ENCODE measurements at regions not wholly inside any gene's neighbourhood (a gene's known extent, or its start where the extent isn't known, plus 50 kb on each side); places are given as distances from the start of the nearest gene placed in this dataset.

DNA sequence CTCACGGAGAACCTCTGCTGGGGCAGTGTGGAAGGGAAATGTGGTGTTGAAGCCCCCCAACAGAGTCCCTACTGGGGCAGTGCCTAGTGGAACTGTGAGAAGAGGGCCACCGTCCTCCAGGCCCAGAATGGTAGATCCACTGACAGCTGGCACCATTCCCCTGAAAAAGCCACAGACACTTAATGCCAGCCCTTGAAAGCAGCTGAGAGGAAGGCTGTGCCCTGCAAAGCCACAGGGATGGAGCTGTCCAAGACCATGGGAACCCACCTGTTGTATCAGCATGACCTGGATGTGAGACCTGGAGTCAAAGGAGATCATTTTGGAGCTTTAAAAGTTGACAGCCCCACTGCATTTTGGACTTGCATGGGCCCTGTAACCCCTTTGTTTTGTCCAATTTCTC is 363.5 kb upstream of the PRICKLE1 start:
- DNase-seq (ENCODE audit: extremely low spot score), result no peak
- H3K4me1 ChIP-seq (ENCODE audit: insufficient read depth), result no peaks in the 10 kb centered on the region
- no peaks in the 10 kb centered on the region for H3K36me3 ChIP-seq (ENCODE audit: insufficient read depth)
- 94% methylated on average over 2 of the region's 2 CpGs for WGBS
- H3K27ac ChIP-seq (ENCODE audit: low read depth), result no peak overlapping the region
- no peak overlapping the region for H3K4me3 ChIP-seq (ENCODE audit: low read depth, low read length)

DNA sequence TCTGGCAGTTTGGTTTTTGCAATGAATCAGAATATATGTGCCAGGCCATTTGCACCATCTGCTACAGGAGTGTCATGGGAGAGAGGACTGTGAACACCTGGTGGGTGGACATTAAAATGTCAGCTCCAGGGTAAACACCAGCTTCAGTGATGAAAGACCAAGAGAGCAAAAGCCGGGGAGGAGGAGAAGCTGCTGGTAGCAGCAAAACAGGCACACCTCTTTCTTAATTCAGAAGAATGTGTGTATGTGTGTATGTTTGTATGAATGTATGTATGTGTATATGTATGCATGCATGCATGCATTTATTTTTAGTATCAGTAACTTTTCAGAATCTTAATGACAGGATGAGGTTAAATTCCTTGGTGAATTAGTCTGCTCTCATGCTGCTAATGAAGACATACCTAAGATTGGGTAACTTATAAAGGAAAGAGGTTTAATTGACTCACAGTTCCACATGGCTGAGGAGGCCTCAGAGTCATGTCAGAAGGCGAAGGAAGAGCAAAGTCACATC is 357.4 kb upstream of the PRICKLE1 start:
- no peaks in the 10 kb centered on the region for H3K4me1 ChIP-seq (ENCODE audit: insufficient read depth)
- 82% methylated on average over 2 of the region's 2 CpGs for WGBS

DNA sequence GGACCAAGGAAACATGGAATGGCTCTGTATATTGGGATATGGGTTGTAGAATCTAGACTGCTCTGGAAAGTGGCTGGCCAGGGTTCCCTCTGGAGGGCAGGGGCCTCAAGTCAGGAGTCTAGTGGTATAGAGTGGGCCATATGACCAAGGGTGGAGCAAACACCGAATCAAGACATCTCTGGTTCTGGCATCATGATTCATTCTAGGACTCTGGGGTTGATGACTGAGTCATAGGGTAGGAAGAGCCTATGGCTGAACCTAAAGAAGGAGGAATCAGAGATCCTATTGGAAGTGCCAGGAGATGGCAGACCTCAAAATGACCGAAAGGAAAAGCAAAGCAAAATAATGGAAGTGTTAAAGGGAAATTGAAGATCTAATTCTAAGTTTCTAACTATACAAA is 356.4 kb upstream of the PRICKLE1 start:
- no peak for DNase-seq (ENCODE audit: extremely low spot score)
- Histone ChIP-seq H3K4me3 (ENCODE audit: low read depth, low read length) (no peak overlapping the region), H3K36me3 (ENCODE audit: insufficient read depth) (no peaks in the 10 kb centered on the region), H3K27ac (ENCODE audit: low read depth) (no peak overlapping the region), H3K4me1 (ENCODE audit: insufficient read depth) (no peaks in the 10 kb centered on the region)
- 92% methylated on average over 2 of the region's 2 CpGs for WGBS

More for the DNA sequence above, 357.4 kb upstream of the PRICKLE1 start:
- no peak overlapping the region for H3K27ac ChIP-seq (ENCODE audit: low read depth)
- DNase-seq (ENCODE audit: extremely low spot score), result no peak
- H3K4me3 ChIP-seq (ENCODE audit: low read depth, low read length), result no peak overlapping the region
- no peaks in the 10 kb centered on the region for H3K36me3 ChIP-seq (ENCODE audit: insufficient read depth)

DNA sequence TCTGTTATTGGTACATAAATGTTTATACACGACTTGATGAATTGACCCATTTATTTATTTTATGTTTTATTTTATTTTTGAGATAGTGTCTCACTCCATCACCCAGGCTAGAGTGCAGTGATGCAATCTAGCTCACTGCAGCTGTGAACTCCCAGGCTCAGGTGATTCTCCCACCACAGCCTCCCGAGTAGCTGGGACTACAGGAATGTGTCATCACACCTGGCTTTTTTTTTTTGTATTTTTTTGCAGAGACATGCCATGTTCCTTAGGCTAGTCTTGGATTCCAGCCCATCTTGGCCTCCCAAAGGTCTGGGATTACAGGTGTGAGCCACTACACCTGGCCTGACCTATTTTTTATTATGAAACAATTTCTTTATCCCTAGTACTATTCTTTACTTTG is 355.0 kb upstream of the PRICKLE1 start:
- WGBS, result 84% methylated on average over 2 of the region's 2 CpGs
- Histone ChIP-seq H3K36me3 (ENCODE audit: insufficient read depth) (no peaks in the 10 kb centered on the region), H3K4me1 (ENCODE audit: insufficient read depth) (no peaks in the 10 kb centered on the region), H3K4me3 (ENCODE audit: low read depth, low read length) (no peak overlapping the region), H3K27ac (ENCODE audit: low read depth) (no peak overlapping the region)
- DNase-seq (ENCODE audit: extremely low spot score), result no peak

DNA sequence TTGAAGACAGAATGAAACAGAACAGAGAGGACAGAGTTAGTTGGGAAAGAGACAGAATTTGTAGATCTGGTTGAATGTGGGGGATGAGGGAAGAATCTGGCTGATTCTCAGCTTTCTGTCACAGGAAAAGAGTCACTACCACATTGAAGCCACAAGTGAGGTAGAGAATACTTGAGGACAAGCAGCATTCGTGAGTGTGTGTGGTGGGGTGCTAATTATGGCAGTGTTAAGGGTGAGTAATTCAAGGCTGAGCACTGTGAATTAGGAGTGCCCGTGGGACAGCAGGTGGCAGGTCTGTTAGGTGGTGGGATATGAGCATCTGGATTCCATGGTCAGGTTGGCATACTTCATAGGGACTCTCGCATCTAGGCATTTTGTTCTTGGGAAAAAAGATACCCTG is 347.4 kb upstream of the PRICKLE1 start:
- no peaks in the 10 kb centered on the region for H3K4me1 ChIP-seq (ENCODE audit: insufficient read depth)
- no peaks in the 10 kb centered on the region for H3K36me3 ChIP-seq (ENCODE audit: insufficient read depth)
- H3K4me3 ChIP-seq (ENCODE audit: low read depth, low read length), result no peak overlapping the region
- 84% methylated on average over 3 of the region's 3 CpGs for WGBS
- H3K27ac ChIP-seq (ENCODE audit: low read depth), result no peak overlapping the region
- no peak for DNase-seq (ENCODE audit: extremely low spot score)

DNA sequence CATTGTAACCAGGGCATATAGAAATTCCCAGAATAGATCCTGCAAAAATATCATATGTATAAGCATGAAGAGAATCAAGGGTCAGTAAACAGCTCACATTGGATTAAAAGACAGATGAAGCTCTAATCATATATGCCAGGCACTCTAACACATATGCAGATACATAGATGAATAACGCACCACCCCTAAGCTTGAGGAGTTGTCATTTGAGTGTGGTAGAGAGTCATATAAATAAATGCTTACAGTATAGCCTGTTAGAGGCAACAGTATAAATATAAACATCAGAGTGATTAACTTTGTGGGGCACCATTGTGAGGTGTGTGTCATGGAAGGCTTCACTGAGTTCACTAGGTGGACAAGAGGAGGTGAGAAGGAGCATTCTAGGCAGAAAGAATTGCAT is 346.7 kb upstream of the PRICKLE1 start:
- 97% methylated on average over 1 of the region's 1 CpG for WGBS
- Histone ChIP-seq H3K4me3 (ENCODE audit: low read depth, low read length) (no peak overlapping the region), H3K27ac (ENCODE audit: low read depth) (no peak overlapping the region), H3K36me3 (ENCODE audit: insufficient read depth) (no peaks in the 10 kb centered on the region), H3K4me1 (ENCODE audit: insufficient read depth) (no peaks in the 10 kb centered on the region)
- no peak for DNase-seq (ENCODE audit: extremely low spot score)

DNA sequence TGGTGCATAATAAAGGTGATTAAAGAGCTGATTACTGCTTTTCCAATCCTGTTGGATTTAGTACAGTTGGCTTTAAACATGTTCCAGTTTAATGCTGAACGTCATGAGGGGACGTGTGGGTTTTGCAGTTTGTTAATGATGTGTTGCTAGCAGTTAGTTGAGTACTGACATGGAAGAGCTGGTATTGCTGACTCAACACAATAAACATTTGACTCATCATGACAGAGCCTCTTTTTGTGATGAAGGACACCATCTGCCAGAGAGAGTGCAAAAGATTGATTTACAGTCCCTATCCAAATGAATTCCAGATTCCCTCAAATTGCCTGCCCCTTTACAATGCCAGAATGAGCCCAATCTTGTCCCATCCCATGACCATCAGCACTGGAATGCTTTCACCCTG is 346.2 kb upstream of the PRICKLE1 start:
- no peak overlapping the region for H3K27ac ChIP-seq (ENCODE audit: low read depth)
- 63% methylated on average over 2 of the region's 2 CpGs for WGBS
- no peaks in the 10 kb centered on the region for H3K4me1 ChIP-seq (ENCODE audit: insufficient read depth)
- H3K36me3 ChIP-seq (ENCODE audit: insufficient read depth), result no peaks in the 10 kb centered on the region
- H3K4me3 ChIP-seq (ENCODE audit: low read depth, low read length), result no peak overlapping the region
- DNase-seq (ENCODE audit: extremely low spot score), result no peak

DNA sequence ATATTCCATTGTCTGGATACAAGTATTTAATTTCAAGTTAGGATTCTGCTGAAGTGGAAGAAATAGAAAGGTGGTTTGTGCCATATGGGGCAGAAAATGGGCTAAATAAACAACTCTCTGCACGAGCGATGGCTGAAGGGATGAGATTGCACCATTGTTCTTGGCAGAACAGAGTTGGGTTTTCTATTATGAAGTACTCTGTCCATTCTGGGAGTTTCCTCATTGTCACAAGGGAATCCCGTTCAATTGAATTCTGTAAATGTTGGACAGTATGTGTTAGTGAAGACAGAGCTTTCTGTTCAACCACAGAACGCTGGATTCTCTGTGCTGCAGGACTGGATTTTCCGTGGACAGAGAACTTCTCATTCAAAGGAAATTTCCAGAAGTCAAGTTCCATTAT is 345.5 kb upstream of the PRICKLE1 start:
- H3K4me1 ChIP-seq (ENCODE audit: insufficient read depth), result no peaks in the 10 kb centered on the region
- 87% methylated on average over 5 of the region's 5 CpGs for WGBS
- no peak for DNase-seq (ENCODE audit: extremely low spot score)

DNA sequence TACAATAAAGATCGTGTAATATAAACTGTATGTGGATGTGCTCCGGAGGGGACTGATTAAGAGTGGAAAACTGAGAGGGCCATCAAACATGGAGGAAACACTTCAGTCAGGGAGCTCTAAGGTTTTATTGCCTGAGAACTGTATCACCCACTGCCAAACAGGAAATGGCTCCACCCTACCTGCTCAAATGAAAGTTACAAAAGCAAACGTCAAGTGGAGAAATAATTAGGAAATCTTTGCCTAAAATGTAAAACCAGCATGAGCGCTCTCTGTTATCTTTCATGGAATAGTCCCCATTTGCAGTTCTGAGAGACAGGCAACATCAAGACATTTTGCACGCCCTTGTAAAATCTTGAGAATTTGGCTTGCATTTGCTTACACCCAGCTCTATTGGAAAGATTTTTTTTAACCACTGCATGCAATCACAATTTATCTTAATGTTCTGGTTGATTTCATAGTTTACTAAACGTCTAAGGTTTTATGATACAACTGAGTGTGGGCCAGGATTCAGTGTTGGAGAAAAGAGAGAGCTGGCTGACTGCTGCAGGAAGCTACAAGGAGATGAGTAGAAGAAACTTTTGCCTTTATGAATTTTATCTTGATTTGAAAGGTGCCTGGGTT is 344.0 kb upstream of the PRICKLE1 start:
- DNase-seq (ENCODE audit: extremely low spot score), result no peak
- WGBS, result 23% methylated on average over 6 of the region's 6 CpGs
- Histone ChIP-seq H3K27ac (ENCODE audit: low read depth) (no peak overlapping the region), H3K4me1 (ENCODE audit: insufficient read depth) (no peaks in the 10 kb centered on the region), H3K36me3 (ENCODE audit: insufficient read depth) (no peaks in the 10 kb centered on the region), H3K4me3 (ENCODE audit: low read depth, low read length) (no peak overlapping the region)

More for the DNA sequence above, 345.5 kb upstream of the PRICKLE1 start:
- Histone ChIP-seq H3K36me3 (ENCODE audit: insufficient read depth) (no peaks in the 10 kb centered on the region), H3K4me3 (ENCODE audit: low read depth, low read length) (no peak overlapping the region), H3K27ac (ENCODE audit: low read depth) (no peak overlapping the region)

DNA sequence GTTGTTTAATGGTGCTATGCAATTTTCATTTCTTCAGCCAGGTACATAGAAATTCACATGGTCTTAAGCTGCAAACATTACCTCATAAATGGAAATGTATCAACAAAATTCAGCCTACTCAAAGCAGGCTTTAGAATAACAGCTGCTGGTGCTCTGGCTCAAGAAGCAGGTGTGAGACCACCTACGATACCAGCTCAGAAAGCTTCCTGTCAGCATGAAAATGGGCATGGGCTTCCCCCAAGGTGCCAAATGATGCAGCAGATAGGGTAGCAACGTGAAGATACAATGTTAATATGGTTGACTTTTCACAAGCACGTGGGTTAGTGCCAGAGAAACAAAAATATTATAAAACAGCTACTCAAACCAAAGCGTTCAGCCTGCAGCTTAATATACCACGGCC is 343.4 kb upstream of the PRICKLE1 start:
- DNase-seq (ENCODE audit: extremely low spot score), result no peak
- no peak overlapping the region for H3K4me3 ChIP-seq (ENCODE audit: low read depth, low read length)
- H3K4me1 ChIP-seq (ENCODE audit: insufficient read depth), result no peaks in the 10 kb centered on the region
- WGBS, result 37% methylated on average over 5 of the region's 5 CpGs
- no peaks in the 10 kb centered on the region for H3K36me3 ChIP-seq (ENCODE audit: insufficient read depth)
- H3K27ac ChIP-seq (ENCODE audit: low read depth), result no peak overlapping the region

DNA sequence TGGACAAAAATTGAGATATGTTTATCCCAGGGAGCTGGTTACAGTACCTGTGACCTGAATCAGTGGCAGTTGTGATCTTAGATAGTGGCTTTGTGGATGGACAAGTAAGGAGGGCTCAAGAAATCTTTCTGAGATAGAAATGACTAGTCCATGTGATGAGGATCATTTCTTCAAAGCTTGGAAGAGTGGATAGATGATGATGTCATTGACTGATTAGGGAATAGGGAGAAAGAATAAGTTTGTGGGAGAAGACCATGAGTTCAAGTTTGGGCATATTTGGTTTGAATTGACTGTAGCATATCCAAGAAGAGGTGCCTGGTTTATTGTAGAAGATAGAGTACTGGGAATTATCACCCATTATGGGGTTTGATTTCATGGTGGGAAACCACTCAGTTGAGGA is 336.7 kb upstream of the PRICKLE1 start:
- Histone ChIP-seq H3K4me3 (ENCODE audit: low read depth, low read length) (no peak overlapping the region), H3K27ac (ENCODE audit: low read depth) (no peak overlapping the region), H3K4me1 (ENCODE audit: insufficient read depth) (no peaks in the 10 kb centered on the region), H3K36me3 (ENCODE audit: insufficient read depth) (no peaks in the 10 kb centered on the region)
- DNase-seq (ENCODE audit: extremely low spot score), result no peak

DNA sequence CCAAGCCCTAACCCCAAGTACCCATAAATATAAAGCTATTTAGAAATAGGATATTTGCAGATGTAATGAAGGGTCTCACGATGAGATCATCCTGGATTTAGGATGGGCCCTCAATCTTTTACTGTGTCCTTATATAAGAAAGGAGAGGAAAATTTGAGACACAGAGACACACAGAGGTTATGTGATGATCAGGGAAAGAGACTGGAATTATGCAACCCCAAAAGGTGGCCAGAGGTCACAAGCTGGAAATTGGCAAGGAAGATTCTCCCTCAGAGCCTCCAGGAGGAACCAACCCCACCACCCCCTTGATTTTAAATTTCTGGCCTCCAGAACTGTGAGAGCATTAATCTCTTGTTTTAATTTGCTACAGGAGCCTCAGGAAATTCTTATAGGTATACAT is 334.9 kb upstream of the PRICKLE1 start:
- WGBS, result 89% methylated on average over 1 of the region's 1 CpG
- Histone ChIP-seq H3K4me3 (ENCODE audit: low read depth, low read length) (no peak overlapping the region), H3K27ac (ENCODE audit: low read depth) (no peak overlapping the region)

DNA sequence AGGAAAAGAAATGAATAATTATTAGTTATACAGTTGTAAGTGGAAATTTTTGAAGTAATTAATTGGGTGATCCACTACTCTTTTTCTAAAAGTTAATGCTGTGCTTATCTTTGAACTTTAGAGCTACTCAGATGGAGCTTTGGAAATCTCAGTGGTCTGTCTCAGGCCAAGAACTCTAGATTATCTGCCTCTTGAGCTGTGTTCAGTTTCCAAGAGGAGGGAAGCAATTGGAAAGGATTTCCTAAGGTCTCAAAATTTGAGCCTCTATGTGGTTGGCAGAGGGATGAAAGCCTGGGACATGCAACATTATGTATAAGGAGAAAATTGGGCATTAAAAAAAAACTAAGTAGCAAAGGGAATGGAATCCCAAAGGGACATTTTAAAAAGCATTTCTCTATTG is 334.0 kb upstream of the PRICKLE1 start:
- H3K4me3 ChIP-seq (ENCODE audit: low read depth, low read length), result no peak overlapping the region
- H3K27ac ChIP-seq (ENCODE audit: low read depth), result no peak overlapping the region
- no peak for DNase-seq (ENCODE audit: extremely low spot score)
- no peaks in the 10 kb centered on the region for H3K4me1 ChIP-seq (ENCODE audit: insufficient read depth)
- H3K36me3 ChIP-seq (ENCODE audit: insufficient read depth), result no peaks in the 10 kb centered on the region

More for the DNA sequence above, 334.9 kb upstream of the PRICKLE1 start:
- DNase-seq (ENCODE audit: extremely low spot score), result no peak
- Histone ChIP-seq H3K36me3 (ENCODE audit: insufficient read depth) (no peaks in the 10 kb centered on the region), H3K4me1 (ENCODE audit: insufficient read depth) (no peaks in the 10 kb centered on the region)

DNA sequence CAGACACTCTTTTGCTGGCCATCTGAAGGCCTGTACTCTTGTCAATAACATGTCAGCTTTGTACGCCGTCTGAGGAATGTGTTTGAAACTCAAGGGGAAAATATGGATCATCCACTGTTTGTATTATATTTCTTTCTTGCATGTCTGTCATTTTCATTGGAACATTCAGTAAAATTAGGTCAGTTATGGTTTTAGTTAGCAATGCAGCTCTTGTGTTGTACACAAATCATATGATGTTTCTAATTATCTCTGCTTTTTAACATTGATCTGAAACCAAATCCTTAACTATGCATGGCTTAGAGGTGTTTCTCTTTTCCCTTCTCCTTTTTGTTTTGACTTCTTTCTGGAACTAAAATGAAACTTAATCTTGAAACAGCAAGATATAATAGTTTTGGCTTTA is 333.6 kb upstream of the PRICKLE1 start:
- no peaks in the 10 kb centered on the region for H3K4me1 ChIP-seq (ENCODE audit: insufficient read depth)
- WGBS, result 42% methylated on average over 2 of the region's 2 CpGs
- no peak for DNase-seq (ENCODE audit: extremely low spot score)
- H3K36me3 ChIP-seq (ENCODE audit: insufficient read depth), result no peaks in the 10 kb centered on the region
- H3K27ac ChIP-seq (ENCODE audit: low read depth), result no peak overlapping the region
- H3K4me3 ChIP-seq (ENCODE audit: low read depth, low read length), result no peak overlapping the region

DNA sequence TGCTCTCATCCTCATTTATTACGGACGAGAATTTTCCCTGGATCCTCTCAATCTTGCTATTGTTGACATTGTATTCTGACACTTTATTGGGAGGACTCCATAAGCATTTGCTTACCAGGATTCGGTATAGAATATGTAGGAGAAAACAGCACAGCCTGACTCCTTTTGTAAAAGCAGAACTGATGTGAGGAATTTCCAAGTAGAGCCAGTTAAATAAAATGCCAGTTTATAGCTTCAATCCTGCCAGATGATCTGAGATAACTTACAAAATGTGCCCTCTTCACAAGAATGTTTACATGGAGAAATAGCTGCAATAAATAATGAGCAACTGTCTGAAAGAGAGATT is 332.9 kb upstream of the PRICKLE1 start:
- WGBS, result 28% methylated on average over 3 of the region's 3 CpGs
- Histone ChIP-seq H3K4me1 (ENCODE audit: insufficient read depth) (no peaks in the 10 kb centered on the region), H3K27ac (ENCODE audit: low read depth) (no peak overlapping the region), H3K36me3 (ENCODE audit: insufficient read depth) (no peaks in the 10 kb centered on the region), H3K4me3 (ENCODE audit: low read depth, low read length) (no peak overlapping the region)
- DNase-seq (ENCODE audit: extremely low spot score), result no peak
